ENCODE measurements at regions not wholly inside any gene's neighbourhood (a gene's known extent, or its start where the extent isn't known, plus 50 kb on each side); places are given as distances from the start of the nearest gene placed in this dataset.

GRCh38 chr2:67499989-67500388 is 102.9 kb downstream of the ETAA1 start:
- Histone ChIP-seq H4K20me1 (ENCODE audit: insufficient read depth, low read length) (no peaks in the 10 kb centered on the region), H3K9me3 (ENCODE audit: low read length) (no peaks in the 10 kb centered on the region), H3F3A (ENCODE audit: insufficient read depth, low read length) (no peaks in the 10 kb centered on the region), H3K79me2 (ENCODE audit: insufficient read depth, low read length) (no peaks in the 10 kb centered on the region), H3K4me2 (ENCODE audit: low read length) (no peak overlapping the region), H3K27me3 (ENCODE audit: insufficient read depth, low read length) (no peaks in the 10 kb centered on the region), H3K9me2 (ENCODE audit: low read depth, low read length) (no peaks in the 10 kb centered on the region), H3K27ac (ENCODE audit: low read depth, low read length, poor library complexity, severe bottlenecking) (no peak overlapping the region), H3K4me1 (ENCODE audit: insufficient read depth, low read length, severe bottlenecking) (no peaks in the 10 kb centered on the region), H3K4me3 (ENCODE audit: low read depth, low read length, poor library complexity, severe bottlenecking) (no peak overlapping the region), H3K9ac (ENCODE audit: low read length) (no peak overlapping the region), H3K36me3 (ENCODE audit: insufficient read depth, low read length) (no peaks in the 10 kb centered on the region), H2AFZ (ENCODE audit: low read length) (no peak overlapping the region)
- TF ChIP-seq CTCF (IDR thresholded peaks at IDR 0.05; ENCODE audit: low read length), result no peak
- TF ChIP-seq EZH2 (IDR thresholded peaks at IDR 0.05; ENCODE audit: borderline replicate concordance, low read length), result no peak

- Histone ChIP-seq H4K20me1 (ENCODE audit: insufficient read depth, low read length) (no peaks in the 10 kb centered on the region), H3K4me2 (ENCODE audit: low read length) (no peak overlapping the region), H2AFZ (ENCODE audit: low read length) (no peak overlapping the region), H3K27ac (ENCODE audit: low read depth, low read length, poor library complexity, severe bottlenecking) (no peak overlapping the region), H3K36me3 (ENCODE audit: insufficient read depth, low read length) (no peaks in the 10 kb centered on the region), H3K9me3 (ENCODE audit: low read length) (no peaks in the 10 kb centered on the region), H3K4me3 (ENCODE audit: low read depth, low read length, poor library complexity, severe bottlenecking) (no peak overlapping the region), H3K9me2 (ENCODE audit: low read depth, low read length) (no peaks in the 10 kb centered on the region), H3K9ac (ENCODE audit: low read length) (no peak overlapping the region), H3K4me1 (ENCODE audit: insufficient read depth, low read length, severe bottlenecking) (no peaks in the 10 kb centered on the region), H3K79me2 (ENCODE audit: insufficient read depth, low read length) (no peaks in the 10 kb centered on the region), H3F3A (ENCODE audit: insufficient read depth, low read length) (no peaks in the 10 kb centered on the region), H3K27me3 (ENCODE audit: insufficient read depth, low read length) (no peaks in the 10 kb centered on the region)
- TF ChIP-seq EZH2 (IDR thresholded peaks at IDR 0.05; ENCODE audit: borderline replicate concordance, low read length), result no peak
- no peak for TF ChIP-seq CTCF (IDR thresholded peaks at IDR 0.05; ENCODE audit: low read length)
These were observed 103.4 kb downstream of the ETAA1 start for GRCh38 chr2:67500541-67500940.

- H3K4me1 ChIP-seq (ENCODE audit: insufficient read depth, low read length, severe bottlenecking), result no peaks in the 10 kb centered on the region
- H3K9ac ChIP-seq (ENCODE audit: low read length), result no peak overlapping the region
- H3K9me3 ChIP-seq (ENCODE audit: low read length), result no peaks in the 10 kb centered on the region
- no peak overlapping the region for H3K4me3 ChIP-seq (ENCODE audit: low read depth, low read length, poor library complexity, severe bottlenecking)
- no peak overlapping the region for H3K4me2 ChIP-seq (ENCODE audit: low read length)
- no peak for TF ChIP-seq EZH2 (IDR thresholded peaks at IDR 0.05; ENCODE audit: borderline replicate concordance, low read length)
- TF ChIP-seq CTCF (IDR thresholded peaks at IDR 0.05; ENCODE audit: low read length), result no peak
- no peaks in the 10 kb centered on the region for H3K27me3 ChIP-seq (ENCODE audit: insufficient read depth, low read length)
- H3K27ac ChIP-seq (ENCODE audit: low read depth, low read length, poor library complexity, severe bottlenecking), result no peak overlapping the region
- H2AFZ ChIP-seq (ENCODE audit: low read length), result no peak overlapping the region
- no peaks in the 10 kb centered on the region for H3F3A ChIP-seq (ENCODE audit: insufficient read depth, low read length)
- no peaks in the 10 kb centered on the region for H4K20me1 ChIP-seq (ENCODE audit: insufficient read depth, low read length)
- H3K9me2 ChIP-seq (ENCODE audit: low read depth, low read length), result no peaks in the 10 kb centered on the region
- H3K79me2 ChIP-seq (ENCODE audit: insufficient read depth, low read length), result no peaks in the 10 kb centered on the region
- H3K36me3 ChIP-seq (ENCODE audit: insufficient read depth, low read length), result no peaks in the 10 kb centered on the region
These were observed 105.4 kb downstream of the ETAA1 start for GRCh38 chr2:67502346-67503065.

Data from OCI-LY1 (cell line).